ENCODE measurements at regions not wholly inside any gene's neighbourhood (a gene's known extent, or its start where the extent isn't known, plus 50 kb on each side); places are given as distances from the start of the nearest gene placed in this dataset.

GRCh38 chr6:81455641-81456040 lies 296.8 kb downstream of the TENT5A start:
- TF ChIP-seq POLR2A (IDR thresholded peaks at IDR 0.05), result no peak
- TF ChIP-seq CTCF (IDR thresholded peaks at IDR 0.05), result no peak
- TF ChIP-seq POLR2AphosphoS5 (IDR thresholded peaks at IDR 0.05), result no peak

All from prostate gland (tissue), 2 donors.